ENCODE measurements at regions not wholly inside any gene's neighbourhood (a gene's known extent, or its start where the extent isn't known, plus 50 kb on each side); places are given as distances from the start of the nearest gene placed in this dataset.

DNA sequence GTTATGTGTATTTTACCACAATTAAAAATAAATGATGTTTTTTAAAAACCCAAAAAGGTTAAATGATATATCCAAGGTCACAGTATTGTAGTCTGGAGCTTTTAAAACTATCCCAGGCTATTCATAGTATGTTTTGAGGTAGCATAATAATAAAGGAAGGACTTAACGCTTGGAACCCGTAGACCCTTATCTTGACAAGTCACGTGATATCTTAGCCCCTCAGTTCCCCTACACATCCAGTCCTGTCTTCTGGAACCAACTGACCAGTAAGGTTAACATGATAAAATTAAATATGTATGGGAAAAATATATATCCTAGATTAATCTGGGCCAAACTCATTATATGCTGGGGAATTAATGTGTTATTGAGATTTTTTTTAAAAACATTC, 142.2 kb downstream of the RXFP2 start:
- TF ChIP-seq, protein P1, sequence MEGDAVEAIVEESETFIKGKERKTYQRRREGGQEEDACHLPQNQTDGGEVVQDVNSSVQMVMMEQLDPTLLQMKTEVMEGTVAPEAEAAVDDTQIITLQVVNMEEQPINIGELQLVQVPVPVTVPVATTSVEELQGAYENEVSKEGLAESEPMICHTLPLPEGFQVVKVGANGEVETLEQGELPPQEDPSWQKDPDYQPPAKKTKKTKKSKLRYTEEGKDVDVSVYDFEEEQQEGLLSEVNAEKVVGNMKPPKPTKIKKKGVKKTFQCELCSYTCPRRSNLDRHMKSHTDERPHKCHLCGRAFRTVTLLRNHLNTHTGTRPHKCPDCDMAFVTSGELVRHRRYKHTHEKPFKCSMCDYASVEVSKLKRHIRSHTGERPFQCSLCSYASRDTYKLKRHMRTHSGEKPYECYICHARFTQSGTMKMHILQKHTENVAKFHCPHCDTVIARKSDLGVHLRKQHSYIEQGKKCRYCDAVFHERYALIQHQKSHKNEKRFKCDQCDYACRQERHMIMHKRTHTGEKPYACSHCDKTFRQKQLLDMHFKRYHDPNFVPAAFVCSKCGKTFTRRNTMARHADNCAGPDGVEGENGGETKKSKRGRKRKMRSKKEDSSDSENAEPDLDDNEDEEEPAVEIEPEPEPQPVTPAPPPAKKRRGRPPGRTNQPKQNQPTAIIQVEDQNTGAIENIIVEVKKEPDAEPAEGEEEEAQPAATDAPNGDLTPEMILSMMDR (IDR thresholded peaks at IDR 0.05; ENCODE audit: insufficient read depth in 1 of 2, low read depth in 1 of 2, low read length in 1 of 2, severe bottlenecking in 1 of 2, unreplicated experiment in 1 of 2), result no peak
- Histone ChIP-seq H3K27me3 (replicated peaks; ENCODE audit: control insufficient read depth, insufficient read depth, low read length) (no peaks in the 10 kb centered on the region; the same call in 1 of the 2 replicates), H3K36me3 (ENCODE audit: control insufficient read depth, insufficient read depth, low read length) (no peaks in the 10 kb centered on the region), H3K4me1 (no peaks in the 10 kb centered on the region), H3K9me3 (no peaks in the 10 kb centered on the region), H3K4me3 (ENCODE audit: low read depth, low read length) (no peak overlapping the region)
- ChIA-PET CTCF (no interaction called here), POLR2A (no interaction called here)
- H3K27me3 Mint-ChIP-seq (ENCODE audit: insufficient read depth, unreplicated experiment), result peaks cover 19% of the 10 kb centered on the region
- BruUV-seq (replicated peaks), result no TSS peak
- intact Hi-C loops (cut with micrococcal nuclease; ENCODE audit: unreplicated experiment), result no loop called here
- H3K4me1 Mint-ChIP-seq (ENCODE audit: low read depth, unreplicated experiment), result no peaks in the 10 kb centered on the region
- H3K27ac Mint-ChIP-seq (ENCODE audit: unreplicated experiment), result no peak overlapping the region
- DNase-seq, result no peak
- no peaks in the 10 kb centered on the region for H3K9me3 Mint-ChIP-seq (ENCODE audit: unreplicated experiment)
- no peak overlapping the region for H3K4me3 Mint-ChIP-seq (ENCODE audit: unreplicated experiment)
- no peaks in the 10 kb centered on the region for H3K36me3 Mint-ChIP-seq (ENCODE audit: insufficient read depth, unreplicated experiment)

- no TSS peak for BruUV-seq (replicated peaks)
- peaks cover 17% of the 10 kb centered on the region for H3K27me3 Mint-ChIP-seq (ENCODE audit: insufficient read depth, unreplicated experiment)
- H3K4me3 Mint-ChIP-seq (ENCODE audit: unreplicated experiment), result no peak overlapping the region
- Histone ChIP-seq H3K9me3 (no peaks in the 10 kb centered on the region), H3K36me3 (ENCODE audit: control insufficient read depth, insufficient read depth, low read length) (no peaks in the 10 kb centered on the region), H3K27me3 (replicated peaks; ENCODE audit: control insufficient read depth, insufficient read depth, low read length) (no peaks in the 10 kb centered on the region; the same call in 1 of the 2 replicates), H3K4me1 (no peaks in the 10 kb centered on the region), H3K4me3 (ENCODE audit: low read depth, low read length) (no peak overlapping the region)
- POLR2A ChIA-PET, result no interaction called here
- intact Hi-C loops (cut with micrococcal nuclease; ENCODE audit: unreplicated experiment), result no loop called here
- no peaks in the 10 kb centered on the region for H3K9me3 Mint-ChIP-seq (ENCODE audit: unreplicated experiment)
- DNase-seq, result no peak
- H3K36me3 Mint-ChIP-seq (ENCODE audit: insufficient read depth, unreplicated experiment), result no peaks in the 10 kb centered on the region
- H3K4me1 Mint-ChIP-seq (ENCODE audit: low read depth, unreplicated experiment), result no peaks in the 10 kb centered on the region
- TF ChIP-seq, protein P1 (IDR thresholded peaks at IDR 0.05; ENCODE audit: insufficient read depth in 1 of 2, low read depth in 1 of 2, low read length in 1 of 2, severe bottlenecking in 1 of 2, unreplicated experiment in 1 of 2), result no peak
- H3K27ac Mint-ChIP-seq (ENCODE audit: unreplicated experiment), result no peak overlapping the region
- CTCF ChIA-PET, result no interaction called here
These were observed 143.5 kb downstream of the RXFP2 start for GRCh38 chr13:31882794-31883193.

GRCh38 chr13:31884556-31884955, 145.2 kb downstream of the RXFP2 start:
- no TSS peak for BruUV-seq (replicated peaks)
- H3K27ac Mint-ChIP-seq (ENCODE audit: unreplicated experiment), result no peak overlapping the region
- peaks cover 10% of the 10 kb centered on the region for H3K27me3 Mint-ChIP-seq (ENCODE audit: insufficient read depth, unreplicated experiment)
- H3K9me3 Mint-ChIP-seq (ENCODE audit: unreplicated experiment), result no peaks in the 10 kb centered on the region
- TF ChIP-seq, protein P1 (IDR thresholded peaks at IDR 0.05; ENCODE audit: insufficient read depth in 1 of 2, low read depth in 1 of 2, low read length in 1 of 2, severe bottlenecking in 1 of 2, unreplicated experiment in 1 of 2), result no peak
- no peak for DNase-seq
- no peaks in the 10 kb centered on the region for H3K9me3 ChIP-seq
- intact Hi-C loops (cut with micrococcal nuclease; ENCODE audit: unreplicated experiment), result no loop called here
- H3K4me1 ChIP-seq, result no peaks in the 10 kb centered on the region
- no peak overlapping the region for H3K4me3 ChIP-seq (ENCODE audit: low read depth, low read length)
- no peaks in the 10 kb centered on the region for H3K4me1 Mint-ChIP-seq (ENCODE audit: low read depth, unreplicated experiment)
- ChIA-PET POLR2A (no interaction called here), CTCF (no interaction called here)
- no peaks in the 10 kb centered on the region for H3K36me3 ChIP-seq (ENCODE audit: control insufficient read depth, insufficient read depth, low read length)
- H3K27me3 ChIP-seq (replicated peaks; ENCODE audit: control insufficient read depth, insufficient read depth, low read length), result no peaks in the 10 kb centered on the region; the same call in 1 of the 2 replicates
- no peaks in the 10 kb centered on the region for H3K36me3 Mint-ChIP-seq (ENCODE audit: insufficient read depth, unreplicated experiment)
- H3K4me3 Mint-ChIP-seq (ENCODE audit: unreplicated experiment), result no peak overlapping the region

Data from Caco-2 (cell line).